Stimulated activated naive CD8-positive, alpha-beta T cell treated with anti-CD3 and anti-CD28 coated beads, Interleukin-15, amount 100 ng/mL, for 72 hours (primary cell): ENCODE measurements at regions not wholly inside any gene's neighbourhood (a gene's known extent, or its start where the extent isn't known, plus 50 kb on each side); places are given as distances from the start of the nearest gene placed in this dataset.
A peak's percentile ranks its signal among the peaks of the same experiment; 100 is the strongest.

ENCODE experiments used
- ATAC-seq: fragments of 150-1000 bp; cut with Tn5 transposase; 2 replicates; pipeline ENCODE4 v1.10.0; 2021; ENCODE audit warnings: mild to moderate bottlenecking, moderate library complexity
- DNase-seq, 2 donors: peaks; one replicate each; pipeline ENCODE4 v3.0.0; 2021 to 2022
- H3K27ac Mint-ChIP-seq, 2 donors: one replicate each; pipeline ENCODE4 v1.8.0; 2022; ENCODE audit warnings: mild to moderate bottlenecking in 2 of 2, mixed read lengths in 2 of 2, moderate library complexity in 2 of 2
- H3K27me3 Mint-ChIP-seq: one replicate; pipeline ENCODE4 v1.8.0; 2022; ENCODE audit warnings: mixed read lengths
- H3K4me1 Mint-ChIP-seq: one replicate; pipeline ENCODE4 v1.8.0; 2022; ENCODE audit warnings: mild to moderate bottlenecking, mixed read lengths
- H3K4me3 Mint-ChIP-seq, 2 donors: one replicate each; pipeline ENCODE4 v1.8.0; 2022; ENCODE audit warnings: mild to moderate bottlenecking in 2 of 2, mixed read lengths in 2 of 2, moderate library complexity in 1 of 2
- H3K9me3 Mint-ChIP-seq, 2 donors: one replicate each; pipeline ENCODE4 v1.8.0; 2022; ENCODE audit warnings: mixed read lengths in 2 of 2

DNA sequence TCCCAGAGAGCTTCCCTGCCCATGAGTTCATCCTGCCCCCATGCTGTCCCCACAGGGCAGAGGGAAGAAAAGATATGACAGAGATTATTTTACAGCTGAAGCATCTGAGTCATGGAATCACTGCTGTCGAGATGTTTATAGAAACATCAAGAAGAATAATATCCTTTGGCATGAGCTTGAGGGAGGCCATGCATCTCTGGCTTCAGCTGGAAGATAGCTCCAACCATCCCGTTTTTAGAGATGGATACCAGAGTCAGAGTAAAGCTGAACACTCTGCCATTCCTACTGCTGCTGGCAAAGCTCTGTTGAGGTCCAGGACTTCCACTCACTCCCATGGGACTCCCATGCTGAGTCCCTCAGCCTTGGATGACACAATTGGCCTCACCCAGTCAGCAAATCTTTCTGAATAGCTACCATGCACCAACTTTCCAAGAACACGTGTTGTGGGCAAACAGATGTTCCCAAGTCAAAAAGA, 167.8 kb downstream of the TTC32 start:
- H3K27me3 Mint-ChIP-seq, result peaks cover 21% of the 10 kb centered on the region
- DNase-seq (no peak), ATAC-seq (no peak)
- no peak overlapping the region for H3K4me3 Mint-ChIP-seq
- H3K9me3 Mint-ChIP-seq, result no peaks in the 10 kb centered on the region
- H3K27ac Mint-ChIP-seq, result no peak overlapping the region
- H3K4me1 Mint-ChIP-seq, result no peaks in the 10 kb centered on the region

DNA sequence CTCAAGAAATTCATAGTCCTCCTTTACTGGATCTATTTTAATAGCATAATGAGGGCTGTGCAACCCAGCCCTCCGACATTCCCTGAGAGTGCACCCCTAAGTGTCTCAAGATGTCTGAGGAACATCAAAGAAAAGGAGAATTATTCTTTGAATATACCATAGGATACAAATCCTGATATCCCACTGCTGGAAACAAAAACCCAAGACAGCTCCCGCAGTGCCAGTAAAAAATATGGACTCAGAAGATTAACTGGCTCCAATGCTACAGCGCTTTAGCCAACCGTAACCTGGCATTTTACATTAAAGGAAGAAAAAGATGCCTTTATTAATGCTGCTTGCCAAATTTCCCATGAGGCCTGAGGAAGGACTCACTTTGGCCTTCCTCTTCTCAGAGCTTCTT, 168.4 kb downstream of the TTC32 start:
- H3K27ac Mint-ChIP-seq, result no peak overlapping the region
- H3K4me1 Mint-ChIP-seq, result no peaks in the 10 kb centered on the region
- H3K27me3 Mint-ChIP-seq, result peaks cover 19% of the 10 kb centered on the region
- no peaks in the 10 kb centered on the region for H3K9me3 Mint-ChIP-seq
- DNase-seq (no peak), ATAC-seq (no peak)
- H3K4me3 Mint-ChIP-seq, result no peak overlapping the region

DNA sequence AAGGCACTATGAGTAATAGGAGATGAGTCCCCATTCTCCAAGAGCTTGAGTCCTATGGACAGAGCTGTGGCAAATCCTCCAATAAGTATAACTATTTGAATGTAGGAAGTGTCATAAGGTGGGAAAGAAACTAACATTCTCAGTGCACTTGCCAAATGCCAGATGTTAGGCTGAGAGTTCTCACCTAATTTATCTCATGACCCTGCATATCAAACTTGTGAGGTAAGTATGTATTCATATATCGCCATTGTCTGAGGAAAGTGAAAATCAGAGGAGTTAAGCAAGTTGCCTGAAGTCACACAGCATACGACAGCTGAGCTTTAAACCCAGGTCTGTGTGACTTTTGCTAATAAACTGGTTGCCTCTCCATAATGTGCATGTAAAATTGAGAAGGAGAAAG, 169.5 kb downstream of the TTC32 start:
- Mint-ChIP-seq H3K4me1 (no peaks in the 10 kb centered on the region), H3K27me3 (peaks cover 15% of the 10 kb centered on the region), H3K9me3 (no peaks in the 10 kb centered on the region), H3K27ac (no peak overlapping the region), H3K4me3 (no peak overlapping the region)
- DNase-seq (no peak), ATAC-seq (no peak)

DNA sequence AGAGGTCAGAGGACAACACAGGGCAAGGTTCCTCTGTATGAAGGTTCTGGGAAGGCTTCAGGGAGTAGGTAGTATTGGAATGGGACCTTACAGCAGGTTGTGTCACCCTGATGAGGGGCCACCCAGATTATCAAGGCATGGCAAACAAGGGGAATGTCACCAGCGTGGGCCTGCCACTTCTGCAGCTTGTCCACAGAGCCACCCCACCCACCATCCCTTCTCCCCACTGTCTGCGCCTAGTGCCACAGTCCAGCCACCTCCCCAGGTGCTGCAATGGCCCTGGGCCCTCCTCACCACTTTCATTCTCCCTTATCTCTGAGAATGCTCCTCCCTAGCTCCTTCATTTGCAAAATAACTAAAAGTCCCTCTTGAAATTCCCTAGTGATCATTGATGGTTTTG, 170.3 kb downstream of the TTC32 start:
- H3K4me3 Mint-ChIP-seq, result no peak overlapping the region
- peaks cover 15% of the 10 kb centered on the region for H3K27me3 Mint-ChIP-seq
- ATAC-seq (no peak), DNase-seq (no peak)
- no peaks in the 10 kb centered on the region for H3K9me3 Mint-ChIP-seq
- no peaks in the 10 kb centered on the region for H3K4me1 Mint-ChIP-seq
- no peak overlapping the region for H3K27ac Mint-ChIP-seq

DNA sequence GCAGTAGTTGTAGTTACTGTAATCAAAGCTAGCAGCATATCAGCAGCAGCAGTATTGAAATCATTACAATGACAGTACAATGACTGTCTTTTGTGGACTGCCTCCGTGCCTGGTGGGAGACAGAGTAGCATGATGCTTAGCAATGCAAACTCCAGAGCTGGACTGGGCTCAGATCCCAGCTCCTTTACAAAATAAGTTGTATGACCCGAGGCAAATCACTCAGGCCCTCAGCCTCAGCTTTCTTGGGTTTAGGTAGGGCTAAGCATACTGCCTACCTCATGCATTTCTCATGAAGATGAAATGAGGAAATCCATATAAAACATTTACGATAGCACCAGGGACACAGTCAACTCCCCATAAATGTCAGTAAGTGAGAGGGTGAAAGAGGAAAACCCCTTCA, 170.7 kb downstream of the TTC32 start:
- no peak for ATAC-seq
- Mint-ChIP-seq H3K4me3 (no peak overlapping the region), H3K4me1 (no peaks in the 10 kb centered on the region), H3K27me3 (peaks cover 15% of the 10 kb centered on the region), H3K9me3 (no peaks in the 10 kb centered on the region), H3K27ac (no peak overlapping the region)
- no peak for DNase-seq

DNA sequence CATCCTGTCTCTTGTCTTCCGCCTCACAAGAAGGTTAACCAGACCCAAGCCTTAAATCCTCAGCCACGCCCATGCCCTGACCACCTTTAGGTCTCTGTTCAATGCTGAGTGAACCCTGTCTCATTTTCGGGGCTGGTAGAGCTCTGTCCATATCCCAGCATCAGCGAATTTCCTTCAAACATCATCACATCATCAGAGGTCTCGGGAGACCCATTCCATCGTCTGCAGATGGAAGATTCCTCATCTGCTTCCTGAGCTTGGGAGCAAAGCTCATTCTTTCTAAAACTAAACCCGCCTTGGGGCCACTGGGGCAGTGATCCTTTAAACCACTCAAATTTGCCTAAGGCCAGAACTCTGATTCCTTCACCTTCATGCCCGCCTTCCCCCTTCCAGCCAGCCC, 173.7 kb downstream of the TTC32 start:
- ATAC-seq, result no peak
- no peaks in the 10 kb centered on the region for H3K4me1 Mint-ChIP-seq
- no peaks in the 10 kb centered on the region for H3K9me3 Mint-ChIP-seq
- peaks cover 15% of the 10 kb centered on the region for H3K27me3 Mint-ChIP-seq
- DNase-seq, result no peak
- no peak overlapping the region for H3K27ac Mint-ChIP-seq
- no peak overlapping the region for H3K4me3 Mint-ChIP-seq

DNA sequence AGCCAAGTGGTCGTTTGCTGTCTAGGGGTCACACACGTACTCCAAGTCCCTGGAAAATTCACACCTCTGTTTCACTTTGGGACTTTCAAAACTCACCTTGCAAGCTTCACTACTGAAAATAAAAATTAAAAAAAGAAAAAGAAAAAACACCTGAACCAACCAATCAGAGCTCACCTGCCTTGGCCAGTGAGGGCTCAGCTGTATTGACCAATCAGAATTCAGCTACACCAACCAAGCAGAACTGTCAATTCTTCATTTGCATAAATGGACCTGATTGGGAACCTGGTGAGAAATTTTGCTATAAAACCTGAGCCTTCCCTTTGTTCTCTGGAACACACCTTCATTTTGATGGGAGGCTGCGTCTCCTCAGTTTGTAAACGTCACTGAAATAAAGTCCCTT, 176.4 kb downstream of the TTC32 start:
- no peak overlapping the region for H3K27ac Mint-ChIP-seq
- ATAC-seq, result no peak
- H3K4me3 Mint-ChIP-seq, result no peak overlapping the region
- no peak for DNase-seq
- peaks cover 7% of the 10 kb centered on the region for H3K27me3 Mint-ChIP-seq
- H3K9me3 Mint-ChIP-seq, result peaks cover 0 to 5% of the 10 kb centered on the region in 2 donors
- H3K4me1 Mint-ChIP-seq, result no peaks in the 10 kb centered on the region

DNA sequence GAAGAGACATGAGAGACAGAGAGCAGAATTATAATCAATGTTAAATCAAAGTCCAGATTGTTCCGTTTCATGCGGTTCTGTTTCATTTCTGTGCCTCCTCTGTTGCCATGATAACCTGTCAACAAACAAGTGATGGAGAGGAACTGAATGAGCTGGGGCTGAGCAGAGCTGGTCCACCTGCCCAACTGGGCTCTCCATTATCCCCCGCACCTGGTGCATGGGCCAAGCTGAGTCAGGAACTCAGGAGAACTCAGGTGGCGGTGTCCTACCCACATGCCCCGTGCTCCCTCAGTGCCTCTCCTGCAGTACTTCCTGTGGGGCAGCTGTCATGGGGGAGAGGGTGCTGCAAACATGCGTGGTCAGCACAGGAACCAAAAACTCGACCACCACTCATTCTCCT, 178.8 kb downstream of the TTC32 start:
- no peak overlapping the region for H3K4me3 Mint-ChIP-seq
- peaks cover 0 to 5% of the 10 kb centered on the region in 2 donors for H3K9me3 Mint-ChIP-seq
- no peak overlapping the region for H3K27ac Mint-ChIP-seq
- ATAC-seq (no peak), DNase-seq (no peak)
- no peaks in the 10 kb centered on the region for H3K4me1 Mint-ChIP-seq
- H3K27me3 Mint-ChIP-seq, result peaks cover under 1% of the 10 kb centered on the region

DNA sequence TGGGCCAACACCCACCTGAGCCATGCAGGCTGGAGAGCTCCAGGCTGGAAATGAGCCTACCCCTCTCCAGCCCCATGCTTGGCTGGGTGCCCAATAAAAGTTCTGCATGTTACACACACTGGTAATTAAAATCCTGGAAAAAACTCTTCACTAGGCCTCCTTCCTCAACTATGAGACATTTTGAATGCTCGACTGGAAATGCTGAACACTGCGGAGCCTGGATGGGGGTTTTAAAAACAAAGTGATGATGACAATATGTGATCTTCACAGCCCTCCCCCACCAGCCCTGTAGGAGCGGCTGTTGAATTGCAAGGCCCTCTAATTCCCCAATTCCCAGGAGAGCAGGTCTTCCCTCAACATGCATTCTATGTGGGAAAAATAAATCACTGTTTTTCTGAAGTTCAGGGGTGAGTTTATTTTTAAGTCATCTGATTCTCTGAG, 179.2 kb downstream of the TTC32 start:
- ATAC-seq (no peak), DNase-seq (no peak)
- Mint-ChIP-seq H3K4me3 (no peak overlapping the region), H3K9me3 (peaks cover 0 to 5% of the 10 kb centered on the region in 2 donors), H3K27me3 (no peaks in the 10 kb centered on the region), H3K27ac (no peak overlapping the region), H3K4me1 (no peaks in the 10 kb centered on the region)

DNA sequence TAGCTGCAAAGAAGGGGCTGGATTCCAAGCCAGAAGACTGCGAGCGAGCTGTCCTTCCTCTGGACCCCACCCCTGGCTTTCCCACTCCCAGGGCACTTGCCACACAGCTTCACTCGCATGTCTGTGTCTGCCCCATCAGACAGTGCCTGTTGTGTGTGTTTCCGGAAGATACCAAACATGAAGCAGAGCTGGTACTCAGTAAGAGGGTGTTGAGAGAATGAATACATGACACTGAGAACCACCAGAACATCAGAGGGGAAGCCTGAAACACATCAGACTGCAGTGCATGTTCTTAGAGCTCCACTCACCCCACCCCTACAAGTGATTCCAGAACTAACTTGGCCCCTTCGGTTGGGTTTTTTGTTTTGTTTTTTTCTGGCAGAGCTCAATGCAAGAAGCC, 181.5 kb downstream of the TTC32 start:
- ATAC-seq (no peak), DNase-seq (no peak)
- Mint-ChIP-seq H3K4me3 (no peak overlapping the region), H3K27me3 (no peaks in the 10 kb centered on the region), H3K4me1 (no peaks in the 10 kb centered on the region), H3K9me3 (peaks cover 0 to 5% of the 10 kb centered on the region in 2 donors), H3K27ac (no peak overlapping the region)

DNA sequence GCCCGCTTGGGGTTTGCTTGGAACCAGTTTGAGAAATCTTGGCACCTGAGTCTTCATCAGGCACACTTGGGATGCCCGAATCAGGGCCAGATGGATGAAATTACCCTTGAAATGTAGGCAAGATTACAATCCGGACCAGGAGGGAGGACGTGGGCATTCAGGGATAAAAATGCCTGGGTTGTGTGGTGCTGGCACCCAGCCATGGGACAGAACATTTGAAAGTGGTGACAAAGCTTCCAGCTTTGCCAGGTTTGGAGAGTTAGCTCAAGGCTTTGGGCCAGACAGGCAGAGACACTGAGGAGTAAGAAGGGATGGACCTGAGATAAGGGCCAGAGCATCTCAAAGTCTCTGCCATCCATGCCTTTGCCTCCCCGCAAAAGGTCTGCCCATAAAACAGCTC, 182.2 kb downstream of the TTC32 start:
- peaks cover 0 to 5% of the 10 kb centered on the region in 2 donors for H3K9me3 Mint-ChIP-seq
- H3K27me3 Mint-ChIP-seq, result no peaks in the 10 kb centered on the region
- H3K27ac Mint-ChIP-seq, result peak overlapping the region in 1 of 2 donors; percentile 87
- DNase-seq (no peak), ATAC-seq (no peak)
- H3K4me3 Mint-ChIP-seq, result no peak overlapping the region
- no peaks in the 10 kb centered on the region for H3K4me1 Mint-ChIP-seq

DNA sequence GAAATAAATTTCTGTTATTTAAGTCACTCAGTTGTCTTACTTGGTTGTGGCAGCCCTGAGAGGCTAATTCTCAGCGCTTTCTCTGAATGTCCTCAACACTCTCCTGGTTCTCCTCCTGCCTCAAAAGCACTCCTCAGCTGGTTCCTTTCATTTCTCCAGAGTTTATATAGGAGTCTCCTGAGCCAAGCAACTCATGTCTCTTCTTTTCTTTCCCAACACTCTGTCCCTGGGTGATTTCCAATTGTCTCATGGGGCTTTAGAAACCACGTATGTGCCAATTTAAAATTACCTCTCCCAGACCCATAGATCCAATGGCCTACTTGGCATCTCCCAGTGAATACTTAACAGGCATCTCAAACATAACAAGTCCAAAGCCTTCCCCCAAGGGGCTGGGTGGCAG, 184.3 kb downstream of the TTC32 start:
- peaks cover 5 to 14% of the 10 kb centered on the region in 2 donors for H3K9me3 Mint-ChIP-seq
- ATAC-seq, result no peak
- H3K4me1 Mint-ChIP-seq, result no peaks in the 10 kb centered on the region
- no peak overlapping the region for H3K4me3 Mint-ChIP-seq
- no peak overlapping the region for H3K27ac Mint-ChIP-seq
- DNase-seq, result no peak
- H3K27me3 Mint-ChIP-seq, result peaks cover 7% of the 10 kb centered on the region

DNA sequence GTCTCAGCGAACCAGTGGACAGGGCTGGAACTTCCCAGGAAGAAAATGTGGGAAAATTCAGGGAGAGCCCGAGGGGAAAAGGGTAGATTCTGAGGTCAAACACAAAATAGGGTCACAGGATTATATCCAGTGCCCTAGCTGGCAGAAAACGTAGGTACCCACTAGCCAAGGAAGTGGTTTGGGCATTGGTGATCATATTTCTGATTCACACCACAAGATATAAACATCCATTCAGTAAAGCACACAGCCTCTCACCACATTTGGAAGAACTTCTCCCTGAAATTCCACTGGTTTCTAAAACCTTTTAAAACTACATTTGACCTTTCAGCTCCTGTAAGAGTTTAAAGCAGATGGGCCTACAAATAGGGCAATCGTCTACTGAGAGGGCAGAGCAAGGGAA, 186.9 kb downstream of the TTC32 start:
- H3K27ac Mint-ChIP-seq, result no peak overlapping the region
- H3K4me3 Mint-ChIP-seq, result no peak overlapping the region
- no peaks in the 10 kb centered on the region for H3K4me1 Mint-ChIP-seq
- no peak for DNase-seq
- H3K9me3 Mint-ChIP-seq, result peaks cover 0 to 14% of the 10 kb centered on the region in 2 donors
- no peak for ATAC-seq
- peaks cover 7% of the 10 kb centered on the region for H3K27me3 Mint-ChIP-seq

DNA sequence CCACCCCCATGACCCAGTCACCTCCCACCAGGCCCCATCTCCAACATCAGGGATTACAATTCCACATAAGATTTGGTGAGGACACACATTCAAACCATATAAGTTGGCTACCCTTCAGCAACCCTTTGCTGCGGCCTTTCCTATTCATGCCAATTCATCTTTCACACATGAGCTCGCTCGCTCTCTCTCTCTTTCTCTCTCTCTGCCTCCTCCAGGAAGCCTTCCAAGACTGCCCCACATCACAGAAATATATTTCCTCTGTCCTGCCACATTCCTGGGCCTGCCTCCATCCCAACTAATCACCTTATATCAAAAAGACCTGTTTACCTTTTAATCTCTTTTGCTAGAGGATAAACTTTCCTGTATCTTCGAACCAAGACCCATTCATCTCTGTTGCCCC, 188.9 kb downstream of the TTC32 start:
- DNase-seq, result no peak
- Mint-ChIP-seq H3K27me3 (peaks cover 14% of the 10 kb centered on the region), H3K9me3 (peaks cover 0 to 14% of the 10 kb centered on the region in 2 donors), H3K27ac (no peak overlapping the region), H3K4me3 (no peak overlapping the region), H3K4me1 (no peaks in the 10 kb centered on the region)
- ATAC-seq, result no peak

DNA sequence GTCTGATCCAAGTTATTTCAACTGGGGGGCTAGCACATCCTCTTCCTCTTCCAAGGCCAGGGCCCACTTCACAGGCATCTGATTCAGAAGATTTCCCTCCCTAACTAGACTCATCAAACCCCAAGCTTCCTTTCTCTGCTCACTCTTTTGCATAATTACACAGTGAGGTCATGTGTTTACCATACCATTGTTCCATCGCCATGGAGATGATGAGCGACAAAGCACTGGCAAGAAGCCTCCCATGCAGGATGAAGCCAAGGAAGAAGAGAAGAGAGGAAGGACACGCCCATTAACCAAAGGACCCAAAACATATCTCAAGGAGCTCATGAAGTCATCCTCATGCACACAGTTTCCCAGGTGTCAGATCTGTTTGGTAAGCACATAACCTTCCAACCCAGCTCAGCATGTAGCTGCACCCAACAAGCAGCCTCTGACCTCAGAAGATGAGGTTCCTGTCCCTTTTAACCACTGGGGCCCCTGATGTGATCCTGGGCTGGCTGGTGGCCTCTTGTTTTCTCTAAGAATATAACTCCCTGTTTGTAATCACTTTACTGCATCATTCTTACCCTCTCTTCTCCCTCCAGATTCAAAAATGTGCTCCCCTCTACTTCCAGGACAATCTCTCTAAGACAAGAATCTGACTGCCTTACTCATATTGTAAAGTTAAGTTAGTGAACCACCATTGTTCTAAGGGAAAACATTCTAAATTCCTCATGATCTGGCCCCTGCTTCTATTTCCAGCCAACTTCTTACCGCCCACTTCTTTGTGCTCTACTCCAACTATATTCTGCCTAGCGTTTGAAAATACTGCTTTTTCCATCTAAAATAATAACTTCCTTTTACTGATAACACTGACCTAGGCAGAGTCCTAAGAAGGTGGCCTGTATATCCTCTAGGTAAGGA, 190.1 kb downstream of the TTC32 start:
- Mint-ChIP-seq H3K27ac (peak overlapping the region in 1 of 2 donors; percentile 85), H3K27me3 (peaks cover 24% of the 10 kb centered on the region), H3K4me1 (no peaks in the 10 kb centered on the region), H3K9me3 (peaks cover 0 to 14% of the 10 kb centered on the region in 2 donors), H3K4me3 (no peak overlapping the region)
- DNase-seq (no peak), ATAC-seq (peak; percentile 42)

DNA sequence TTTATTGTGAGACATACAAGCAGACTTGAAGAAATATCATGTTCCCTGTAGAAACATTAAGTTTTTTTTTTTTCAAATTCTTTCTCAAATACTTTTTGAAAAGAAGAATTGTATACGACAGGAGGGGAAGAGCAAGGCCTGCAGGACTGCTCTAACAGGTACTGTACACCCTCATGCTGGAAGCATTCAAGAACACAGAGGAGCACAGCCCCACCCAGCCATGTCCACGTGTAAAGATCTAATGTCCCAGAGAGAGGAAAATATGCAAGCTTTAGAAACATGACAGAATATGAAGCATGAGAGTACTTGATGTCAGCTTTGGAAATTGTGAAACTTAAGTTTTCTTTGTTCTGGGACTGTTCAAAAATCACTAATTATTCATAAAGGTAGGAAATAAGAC, 191.6 kb downstream of the TTC32 start:
- H3K4me1 Mint-ChIP-seq, result no peaks in the 10 kb centered on the region
- ATAC-seq (no peak), DNase-seq (no peak)
- peaks cover 25% of the 10 kb centered on the region for H3K27me3 Mint-ChIP-seq
- no peak overlapping the region for H3K27ac Mint-ChIP-seq
- H3K9me3 Mint-ChIP-seq, result peaks cover 0 to 14% of the 10 kb centered on the region in 2 donors
- no peak overlapping the region for H3K4me3 Mint-ChIP-seq

DNA sequence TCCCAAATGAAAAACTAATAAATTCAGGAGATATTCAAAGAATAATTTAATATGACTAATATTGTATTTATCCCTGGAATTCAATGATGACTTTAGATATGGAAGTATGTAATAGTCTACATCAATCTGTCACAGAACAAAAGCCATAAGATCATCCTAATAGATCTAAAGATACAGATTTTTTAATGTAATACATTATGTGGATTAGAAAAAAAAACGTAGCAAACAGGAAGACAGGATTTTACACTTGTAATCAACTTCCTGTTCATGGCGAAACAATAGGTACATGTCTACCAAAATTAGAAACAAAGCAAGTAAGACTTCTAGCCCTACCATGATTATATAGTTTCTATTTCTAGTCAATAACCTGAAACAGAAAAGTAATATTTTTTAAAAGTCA, 192.2 kb downstream of the TTC32 start:
- Mint-ChIP-seq H3K4me3 (no peak overlapping the region), H3K4me1 (no peaks in the 10 kb centered on the region), H3K27ac (no peak overlapping the region), H3K27me3 (peaks cover 25% of the 10 kb centered on the region), H3K9me3 (peaks cover 0 to 14% of the 10 kb centered on the region in 2 donors)
- ATAC-seq (no peak), DNase-seq (no peak)
